AG09309 (cell line): ENCODE measurements at regions not wholly inside any gene's neighbourhood (a gene's known extent, or its start where the extent isn't known, plus 50 kb on each side); places are given as distances from the start of the nearest gene placed in this dataset.

Experiments
- DNase-seq: peaks from one replicate; pipeline ENCODE4 v3.0.0-alpha.2; 2010; ENCODE audit warnings: low read depth
- H3K4me3 ChIP-seq: 2 replicates; pipeline ENCODE4 v1.5.1; 2011; ENCODE audit warnings: mild to moderate bottlenecking, low read depth, low read length, moderate library complexity; ENCODE audit not compliant: control insufficient read depth
- TF ChIP-seq, protein P1 (sequence below): IDR thresholded peaks from 2 replicates; pipeline ENCODE4 v1.5.1; 2011; ENCODE audit warnings: mild to moderate bottlenecking, low read depth, low read length, inconsistent platforms; ENCODE audit not compliant: insufficient read depth, control insufficient read depth; ENCODE audit errors: missing control alignments

DNA sequence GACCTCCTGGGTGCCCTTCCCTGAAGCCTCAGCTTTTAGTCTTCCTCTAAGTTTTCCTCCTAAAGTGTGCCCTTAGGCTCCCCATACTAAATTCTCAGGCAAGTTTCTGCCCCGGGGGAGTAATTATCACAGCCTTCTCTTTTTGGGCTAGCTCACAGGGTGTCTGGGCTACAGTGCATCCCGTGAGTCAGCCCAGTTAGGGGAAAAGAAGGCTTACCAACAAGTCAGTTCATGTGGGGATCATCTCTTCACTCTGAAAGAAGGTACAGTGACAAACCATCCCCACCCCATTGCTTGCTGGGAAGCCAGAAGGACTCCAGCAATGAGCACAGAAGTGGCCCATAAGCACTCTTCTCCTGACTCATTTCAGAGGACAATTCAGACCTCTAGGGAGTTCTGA lies 134.7 kb upstream of the FAM9C start:
- no peak overlapping the region for H3K4me3 ChIP-seq
- TF ChIP-seq, protein P1, sequence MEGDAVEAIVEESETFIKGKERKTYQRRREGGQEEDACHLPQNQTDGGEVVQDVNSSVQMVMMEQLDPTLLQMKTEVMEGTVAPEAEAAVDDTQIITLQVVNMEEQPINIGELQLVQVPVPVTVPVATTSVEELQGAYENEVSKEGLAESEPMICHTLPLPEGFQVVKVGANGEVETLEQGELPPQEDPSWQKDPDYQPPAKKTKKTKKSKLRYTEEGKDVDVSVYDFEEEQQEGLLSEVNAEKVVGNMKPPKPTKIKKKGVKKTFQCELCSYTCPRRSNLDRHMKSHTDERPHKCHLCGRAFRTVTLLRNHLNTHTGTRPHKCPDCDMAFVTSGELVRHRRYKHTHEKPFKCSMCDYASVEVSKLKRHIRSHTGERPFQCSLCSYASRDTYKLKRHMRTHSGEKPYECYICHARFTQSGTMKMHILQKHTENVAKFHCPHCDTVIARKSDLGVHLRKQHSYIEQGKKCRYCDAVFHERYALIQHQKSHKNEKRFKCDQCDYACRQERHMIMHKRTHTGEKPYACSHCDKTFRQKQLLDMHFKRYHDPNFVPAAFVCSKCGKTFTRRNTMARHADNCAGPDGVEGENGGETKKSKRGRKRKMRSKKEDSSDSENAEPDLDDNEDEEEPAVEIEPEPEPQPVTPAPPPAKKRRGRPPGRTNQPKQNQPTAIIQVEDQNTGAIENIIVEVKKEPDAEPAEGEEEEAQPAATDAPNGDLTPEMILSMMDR, result no peak
- no peak for DNase-seq

DNA sequence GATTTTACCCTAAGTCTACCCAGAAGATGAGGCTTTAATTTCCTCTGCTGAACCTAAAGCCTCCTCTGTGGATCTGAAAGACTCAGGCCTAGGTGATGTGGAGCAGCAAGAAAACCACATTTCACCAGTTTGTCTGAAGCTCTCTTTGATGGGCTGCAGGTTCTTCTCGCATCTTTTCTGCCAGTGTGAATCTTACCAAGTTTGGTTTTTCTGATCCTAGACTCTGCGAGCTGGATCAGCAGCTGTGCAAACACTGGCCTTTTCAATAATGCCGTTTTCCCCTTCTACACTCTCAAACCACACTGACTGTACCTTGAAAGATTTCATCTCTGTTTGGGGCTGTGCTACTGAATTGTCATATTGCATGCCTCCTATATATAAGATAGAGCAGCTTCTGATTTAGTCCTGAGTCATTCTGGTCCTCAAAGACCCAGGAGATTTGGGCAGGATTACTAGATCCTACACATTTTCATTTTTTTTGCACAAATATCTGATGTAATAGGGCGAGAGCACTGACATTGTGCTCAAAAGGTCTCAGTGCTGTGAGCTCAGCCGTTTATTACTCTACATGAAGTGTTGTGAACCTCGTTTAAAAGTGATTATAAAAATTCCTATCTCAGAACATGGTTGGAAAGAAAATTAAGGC lies 133.6 kb upstream of the FAM9C start:
- TF ChIP-seq, protein P1, result no peak
- no peak overlapping the region for H3K4me3 ChIP-seq
- DNase-seq, result no peak

DNA sequence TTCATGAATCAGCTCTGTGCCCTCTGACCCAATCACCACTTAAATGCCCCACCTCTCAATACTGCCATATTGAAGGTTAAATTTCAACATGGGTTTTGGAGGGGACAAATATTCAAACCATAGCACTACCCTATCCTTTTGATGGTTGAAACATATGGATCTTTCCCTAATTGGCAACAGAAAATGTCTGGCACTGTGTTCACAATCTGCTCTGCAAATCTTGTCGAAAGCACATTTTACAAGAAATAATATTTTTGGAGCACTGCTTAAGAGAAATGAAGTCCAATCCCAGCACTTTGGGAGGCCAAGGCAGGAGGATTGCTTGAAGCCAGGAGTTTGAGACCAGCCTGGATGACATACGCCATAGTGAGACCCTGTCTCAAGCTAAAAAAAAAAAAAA lies 130.6 kb upstream of the FAM9C start:
- TF ChIP-seq, protein P1, result no peak

DNA sequence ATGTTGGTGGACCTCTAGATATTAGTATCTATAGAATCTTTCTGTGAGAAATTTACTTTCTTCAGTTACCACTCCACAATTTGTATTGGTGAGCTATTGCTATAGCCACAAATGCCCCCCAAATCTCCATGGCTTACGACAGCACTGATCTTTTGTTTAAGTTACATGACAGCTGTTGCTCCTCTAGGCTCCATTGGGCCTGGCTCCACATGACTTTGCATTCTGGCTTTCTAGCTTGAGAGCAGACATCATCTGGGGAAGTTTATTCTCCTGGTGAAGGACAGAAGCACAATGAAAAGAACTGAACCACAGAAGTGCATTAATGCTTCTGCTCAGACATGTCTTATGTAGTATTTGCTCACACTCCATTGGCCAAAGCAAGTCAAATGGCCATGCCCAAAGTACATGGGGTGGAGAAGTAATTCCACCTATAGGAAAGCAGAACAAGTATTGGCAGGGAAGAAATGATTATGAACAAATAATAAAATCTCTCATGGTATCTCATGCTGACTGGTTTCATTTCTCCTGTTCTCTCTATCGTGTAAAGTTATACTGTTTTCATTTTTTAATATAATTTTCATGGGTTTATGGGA lies 126.6 kb upstream of the FAM9C start:
- H3K4me3 ChIP-seq, result no peak overlapping the region
- DNase-seq, result no peak
- TF ChIP-seq, protein P1, result no peak

More for the DNA sequence above, 130.6 kb upstream of the FAM9C start:
- no peak overlapping the region for H3K4me3 ChIP-seq
- no peak for DNase-seq

DNA sequence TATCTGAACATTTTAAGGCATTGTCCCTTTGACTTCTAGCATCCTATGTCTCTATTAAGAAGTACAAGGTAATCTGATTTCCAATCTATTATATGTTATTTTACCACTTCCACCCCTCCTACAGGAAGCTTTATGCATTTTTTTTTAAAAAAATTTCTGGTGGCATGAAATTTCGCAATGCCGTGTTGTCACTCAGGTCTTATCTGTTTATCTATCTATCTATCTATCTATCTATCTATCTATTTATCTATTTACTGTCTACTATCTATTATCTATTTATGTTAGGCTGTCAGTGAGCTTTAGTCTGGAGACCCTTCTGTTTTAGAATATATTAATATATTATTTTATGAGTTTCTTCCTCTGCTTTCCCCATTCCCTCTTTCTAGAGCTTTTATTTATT lies 125.3 kb upstream of the FAM9C start:
- TF ChIP-seq, protein P1, result no peak
- no peak overlapping the region for H3K4me3 ChIP-seq
- no peak for DNase-seq

DNA sequence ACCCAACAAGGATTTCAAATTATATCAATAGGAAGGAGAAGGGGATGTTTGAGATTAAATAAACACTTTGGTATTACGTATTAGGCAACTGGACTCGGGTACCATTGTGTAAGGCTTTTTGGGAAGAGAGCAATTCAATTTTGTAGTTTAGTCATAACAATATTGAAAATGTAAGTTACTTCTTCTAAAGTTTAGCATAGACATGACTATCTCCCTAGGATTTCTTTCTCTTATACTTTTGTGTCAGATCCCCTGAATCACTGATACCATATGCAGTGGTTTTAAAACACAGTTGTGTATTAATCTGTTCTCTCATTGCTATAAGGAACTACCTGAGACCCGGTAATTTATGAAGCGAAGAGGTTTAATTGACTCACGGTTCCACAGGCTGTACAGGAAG lies 123.8 kb upstream of the FAM9C start:
- no peak for DNase-seq
- TF ChIP-seq, protein P1, result no peak
- no peak overlapping the region for H3K4me3 ChIP-seq
